GM12874 (cell line): ENCODE measurements at regions not wholly inside any gene's neighbourhood (a gene's known extent, or its start where the extent isn't known, plus 50 kb on each side); places are given as distances from the start of the nearest gene placed in this dataset.

Experiments used
- CTCF ChIP-seq: IDR thresholded peaks from 2 replicates; pipeline ENCODE4 v1.5.1; 2011; ENCODE audit warnings: low read depth, mild to moderate bottlenecking, control low read depth, low read length, moderate library complexity; ENCODE audit not compliant: insufficient read depth

- no peak for TF ChIP-seq CTCF
Measured at GRCh38 chr10:78690354-78691111, 378.2 kb upstream of the ZMIZ1 start.

GRCh38 chr10:78691301-78692030, 377.3 kb upstream of the ZMIZ1 start:
- no peak for TF ChIP-seq CTCF

GRCh38 chr10:78692071-78692470, 376.7 kb upstream of the ZMIZ1 start:
- no peak for TF ChIP-seq CTCF

- TF ChIP-seq CTCF = no peak
Measured at GRCh38 chr10:78695846-78696245, 372.9 kb upstream of the ZMIZ1 start.

- TF ChIP-seq CTCF = no peak
Measured at GRCh38 chr10:78696791-78697395, 371.9 kb upstream of the ZMIZ1 start.

GRCh38 chr10:78699971-78700370, 368.8 kb upstream of the ZMIZ1 start:
- TF ChIP-seq CTCF = no peak

- no peak for TF ChIP-seq CTCF
Measured at GRCh38 chr10:78700413-78700812, 368.4 kb upstream of the ZMIZ1 start.
